Gastrocnemius medialis (tissue), 4 donors: ENCODE measurements at regions not wholly inside any gene's neighbourhood (a gene's known extent, or its start where the extent isn't known, plus 50 kb on each side); places are given as distances from the start of the nearest gene placed in this dataset.
"Not testable (repeated sequence)": the region's sequence is repeated elsewhere in the genome, so short reads cannot be mapped to it uniquely, and the experiment has no call there.

Source experiments
- CTCF ChIP-seq, 5 experiments: fragments of 450-650 bp in 3 of 5; fragments of 200-600 bp in 2 of 5; sonication (generic) in 2 of 5; IDR thresholded peaks in 4 of 5; conservative IDR thresholded peaks in 1 of 5; 1 replicate in 4 of 5; 2 replicates in 1 of 5; pipeline ENCODE4 v1.5.1; 2016 to 2019; ENCODE audit warnings: antibody characterized with exemption in 5 of 5, mild to moderate bottlenecking in 3 of 5, moderate library complexity in 3 of 5
- POLR2A ChIP-seq, 2 donors: fragments of 450-650 bp; IDR thresholded peaks; one replicate each; pipeline ENCODE4 v1.6.1; 2017; ENCODE audit warnings: antibody characterized with exemption in 2 of 2, mild to moderate bottlenecking in 2 of 2, moderate library complexity in 2 of 2

- not testable (repeated sequence) for TF ChIP-seq CTCF (IDR thresholded peaks at IDR 0.05 in 4 of 5, conservative IDR thresholded peaks at IDR 0.05 in 1 of 5); POLR2A (IDR thresholded peaks at IDR 0.05)
Measured at GRCh38 chr2:133647386-133647785, 79.1 kb upstream of the NCKAP5 start.
